Fibroblast of the aortic adventitia (primary cell): ENCODE measurements at regions not wholly inside any gene's neighbourhood (a gene's known extent, or its start where the extent isn't known, plus 50 kb on each side); places are given as distances from the start of the nearest gene placed in this dataset.

Experiments used
- DNase-seq: peaks from one replicate; pipeline ENCODE4 v3.0.0-alpha.2; 2010; ENCODE audit warnings: low read depth
- H3K4me3 ChIP-seq: 2 replicates; pipeline ENCODE4 v1.5.1; 2011; ENCODE audit warnings: low read depth, mild to moderate bottlenecking, control low read depth, low read length, moderate library complexity
- TF ChIP-seq, protein P1 (sequence below): IDR thresholded peaks from 2 replicates; pipeline ENCODE4 v1.5.1; 2011; ENCODE audit warnings: mild to moderate bottlenecking, low read length, control low read depth, inconsistent platforms; ENCODE audit not compliant: insufficient read depth

GRCh38 chr3:150098621-150099020 lies 127.9 kb upstream of the PFN2 start:
- H3K4me3 ChIP-seq, result no peak overlapping the region
- TF ChIP-seq, protein P1, sequence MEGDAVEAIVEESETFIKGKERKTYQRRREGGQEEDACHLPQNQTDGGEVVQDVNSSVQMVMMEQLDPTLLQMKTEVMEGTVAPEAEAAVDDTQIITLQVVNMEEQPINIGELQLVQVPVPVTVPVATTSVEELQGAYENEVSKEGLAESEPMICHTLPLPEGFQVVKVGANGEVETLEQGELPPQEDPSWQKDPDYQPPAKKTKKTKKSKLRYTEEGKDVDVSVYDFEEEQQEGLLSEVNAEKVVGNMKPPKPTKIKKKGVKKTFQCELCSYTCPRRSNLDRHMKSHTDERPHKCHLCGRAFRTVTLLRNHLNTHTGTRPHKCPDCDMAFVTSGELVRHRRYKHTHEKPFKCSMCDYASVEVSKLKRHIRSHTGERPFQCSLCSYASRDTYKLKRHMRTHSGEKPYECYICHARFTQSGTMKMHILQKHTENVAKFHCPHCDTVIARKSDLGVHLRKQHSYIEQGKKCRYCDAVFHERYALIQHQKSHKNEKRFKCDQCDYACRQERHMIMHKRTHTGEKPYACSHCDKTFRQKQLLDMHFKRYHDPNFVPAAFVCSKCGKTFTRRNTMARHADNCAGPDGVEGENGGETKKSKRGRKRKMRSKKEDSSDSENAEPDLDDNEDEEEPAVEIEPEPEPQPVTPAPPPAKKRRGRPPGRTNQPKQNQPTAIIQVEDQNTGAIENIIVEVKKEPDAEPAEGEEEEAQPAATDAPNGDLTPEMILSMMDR, result no peak
- DNase-seq, result no peak

- DNase-seq, result peak; percentile 57
- TF ChIP-seq, protein P1, result no peak
- no peak overlapping the region for H3K4me3 ChIP-seq
Measured at GRCh38 chr3:150097588-150097890, 126.8 kb upstream of the PFN2 start.

DNA sequence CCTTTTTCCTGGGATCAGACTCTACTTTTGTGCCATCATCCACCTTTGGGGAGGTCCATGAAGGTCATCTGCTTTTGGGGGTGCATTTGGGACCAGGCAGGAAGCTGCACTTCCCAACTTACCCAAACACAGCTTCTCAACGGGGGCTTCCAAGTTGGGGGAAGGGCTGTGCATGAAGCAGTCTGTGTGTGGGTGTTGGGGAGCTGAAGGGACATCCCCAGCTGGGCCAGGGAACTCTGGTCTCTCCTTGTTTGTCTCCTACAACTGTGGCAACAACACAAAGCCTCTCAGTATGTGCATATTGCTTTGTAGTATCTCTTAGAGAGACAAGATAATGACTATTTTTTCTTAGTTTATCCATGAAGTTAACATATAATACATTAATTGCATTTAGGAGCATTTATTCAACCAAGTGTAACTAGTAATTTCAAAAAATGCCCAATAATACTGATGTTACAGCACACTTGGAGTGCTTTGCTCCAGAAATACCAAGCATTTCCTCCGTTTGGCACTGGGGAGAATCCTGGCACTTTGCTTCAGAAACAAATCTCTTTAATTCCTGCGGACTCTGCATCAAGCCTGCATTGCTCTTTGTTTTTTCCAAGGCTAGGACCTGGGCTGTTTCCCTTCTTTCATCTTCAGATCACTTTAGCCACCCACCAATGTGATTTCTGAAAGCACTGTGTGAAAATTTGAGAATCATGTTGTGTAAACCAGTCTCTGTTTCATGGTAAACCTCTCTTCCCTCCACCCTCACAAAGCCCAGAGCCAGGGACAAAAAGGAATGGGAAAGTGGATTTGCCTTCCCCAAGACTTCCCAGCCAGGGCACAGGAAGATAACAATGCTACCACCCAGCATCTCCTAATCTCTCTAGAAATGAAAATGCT lies 126.2 kb upstream of the PFN2 start:
- no peak overlapping the region for H3K4me3 ChIP-seq
- DNase-seq, result no peak
- TF ChIP-seq, protein P1, result no peak

- H3K4me3 ChIP-seq, result no peak overlapping the region
- DNase-seq, result no peak
- TF ChIP-seq, protein P1, result no peak
Measured at GRCh38 chr3:150094150-150094933, 123.6 kb upstream of the PFN2 start.

DNA sequence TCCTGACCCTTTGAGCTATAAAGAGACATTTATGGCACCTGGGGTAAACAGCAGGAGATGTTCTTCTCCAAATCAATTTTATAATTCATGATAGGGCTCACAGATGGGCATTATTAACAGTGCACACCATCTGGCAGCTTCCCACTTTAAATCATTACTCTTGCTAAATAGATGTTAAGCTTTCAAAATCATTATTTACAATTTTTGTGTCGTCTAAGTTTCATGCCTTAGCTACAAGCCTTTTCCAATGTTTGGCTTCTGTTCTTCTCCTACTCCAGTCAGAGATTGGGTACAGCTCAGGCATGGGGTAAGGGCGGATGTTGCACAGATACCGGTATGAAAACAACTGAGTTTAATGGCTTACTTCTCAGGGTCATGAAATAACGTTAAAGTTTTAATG lies 120.9 kb upstream of the PFN2 start:
- no peak overlapping the region for H3K4me3 ChIP-seq
- DNase-seq, result no peak
- TF ChIP-seq, protein P1, result no peak

DNA sequence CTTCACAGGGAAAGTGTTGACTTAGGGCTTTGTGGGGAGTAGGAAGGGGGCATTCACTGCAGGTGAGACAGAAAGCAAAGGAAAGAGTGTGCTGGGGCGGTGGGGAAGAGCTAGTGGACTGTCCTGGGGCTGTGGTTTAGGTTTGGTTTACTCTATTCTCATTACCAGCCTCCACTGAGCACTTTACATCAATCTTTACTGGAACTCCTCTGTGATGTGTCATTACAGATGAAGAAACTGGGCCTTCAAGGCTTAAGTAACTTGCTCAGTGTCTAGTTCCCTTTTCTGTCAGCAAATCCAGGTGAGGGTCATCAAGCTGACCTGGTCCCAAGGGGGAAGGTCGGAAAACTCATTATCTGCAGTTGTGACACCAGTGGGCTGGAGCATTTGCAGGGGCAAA lies 120.2 kb upstream of the PFN2 start:
- H3K4me3 ChIP-seq, result no peak overlapping the region
- DNase-seq, result no peak
- TF ChIP-seq, protein P1, result no peak
